ENCODE measurements at regions not wholly inside any gene's neighbourhood (a gene's known extent, or its start where the extent isn't known, plus 50 kb on each side); places are given as distances from the start of the nearest gene placed in this dataset.

DNA sequence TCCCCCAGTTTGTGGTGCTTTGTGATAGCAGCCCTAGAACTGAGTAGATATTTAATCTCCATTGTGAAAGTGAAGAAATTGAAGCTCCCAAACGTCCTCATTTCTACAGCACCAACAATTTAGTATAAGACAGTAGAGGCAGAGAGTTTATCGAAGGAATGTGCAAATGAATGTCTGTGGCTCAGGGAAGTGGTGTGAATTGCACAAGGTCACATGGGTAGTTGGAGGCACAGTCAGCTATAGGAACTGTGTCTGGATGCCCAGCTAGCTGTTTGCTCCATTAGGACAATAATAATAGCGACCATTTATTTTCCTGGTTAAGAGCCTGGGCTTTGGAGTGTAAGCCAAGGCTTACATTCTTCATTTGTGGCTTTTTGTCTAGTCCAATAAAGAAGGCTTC lies 144.4 kb upstream of the USP24 start:
- H3K79me2 ChIP-seq (ENCODE audit: insufficient read depth, low read length): no peaks in the 10 kb centered on the region
- Mint-ChIP-seq H3K4me1 (peaks cover 0 to 2% of the 10 kb centered on the region in 2 experiments; a peak in 2 of 4 replicates), H3K27me3 (ENCODE audit: low read depth) (peaks cover 1% of the 10 kb centered on the region; the same call in 1 of the 2 replicates), H3K4me3 (no peak overlapping the region), H3K27ac (no peak overlapping the region), H3K9me3 (no peaks in the 10 kb centered on the region), H3K36me3 (ENCODE audit: insufficient read depth in 1 of 3, low read depth in 3 of 3) (no peaks in the 10 kb centered on the region)
- no peaks in the 10 kb centered on the region for H3K4me1 ChIP-seq (ENCODE audit: insufficient read depth, low read length)
- H3K27me3 ChIP-seq (ENCODE audit: insufficient read depth, low read length): no peaks in the 10 kb centered on the region
- no peaks in the 10 kb centered on the region for H3K79me1 ChIP-seq (ENCODE audit: insufficient read depth, low read depth, low read length, poor library complexity, severe bottlenecking)
- H3K9ac ChIP-seq (ENCODE audit: extremely low read depth, insufficient read length, low read length): no peak overlapping the region
- H3T11ph ChIP-seq (ENCODE audit: low read length): no peak overlapping the region
- no peak overlapping the region for H2AK5ac ChIP-seq (ENCODE audit: insufficient read length, low read length)
- no peak overlapping the region for H3K23ac ChIP-seq (ENCODE audit: insufficient read length, low read depth, low read length)
- TF ChIP-seq, protein P1, sequence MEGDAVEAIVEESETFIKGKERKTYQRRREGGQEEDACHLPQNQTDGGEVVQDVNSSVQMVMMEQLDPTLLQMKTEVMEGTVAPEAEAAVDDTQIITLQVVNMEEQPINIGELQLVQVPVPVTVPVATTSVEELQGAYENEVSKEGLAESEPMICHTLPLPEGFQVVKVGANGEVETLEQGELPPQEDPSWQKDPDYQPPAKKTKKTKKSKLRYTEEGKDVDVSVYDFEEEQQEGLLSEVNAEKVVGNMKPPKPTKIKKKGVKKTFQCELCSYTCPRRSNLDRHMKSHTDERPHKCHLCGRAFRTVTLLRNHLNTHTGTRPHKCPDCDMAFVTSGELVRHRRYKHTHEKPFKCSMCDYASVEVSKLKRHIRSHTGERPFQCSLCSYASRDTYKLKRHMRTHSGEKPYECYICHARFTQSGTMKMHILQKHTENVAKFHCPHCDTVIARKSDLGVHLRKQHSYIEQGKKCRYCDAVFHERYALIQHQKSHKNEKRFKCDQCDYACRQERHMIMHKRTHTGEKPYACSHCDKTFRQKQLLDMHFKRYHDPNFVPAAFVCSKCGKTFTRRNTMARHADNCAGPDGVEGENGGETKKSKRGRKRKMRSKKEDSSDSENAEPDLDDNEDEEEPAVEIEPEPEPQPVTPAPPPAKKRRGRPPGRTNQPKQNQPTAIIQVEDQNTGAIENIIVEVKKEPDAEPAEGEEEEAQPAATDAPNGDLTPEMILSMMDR (conservative IDR thresholded peaks at IDR 0.05): no peak
- H4K20me1 ChIP-seq (ENCODE audit: control insufficient read depth, insufficient read depth, insufficient read length): no peaks in the 10 kb centered on the region
- H4K91ac ChIP-seq (ENCODE audit: insufficient read length, low read depth, low read length): no peak overlapping the region
- no peak overlapping the region for H4K8ac ChIP-seq (replicated peaks; ENCODE audit: insufficient read length, low read depth, low read length)
- H3K14ac ChIP-seq (ENCODE audit: insufficient read depth, low read length): no peak overlapping the region
- H2BK120ac ChIP-seq (ENCODE audit: low read depth, low read length, poor library complexity, severe bottlenecking): no peak overlapping the region
- H2BK20ac ChIP-seq (ENCODE audit: low read depth, low read length, poor library complexity, severe bottlenecking): no peak overlapping the region
- no peak for DNase-seq
- H2BK15ac ChIP-seq (ENCODE audit: low read depth, low read length): no peak overlapping the region
- no peak overlapping the region for H3K4me2 ChIP-seq (ENCODE audit: insufficient read depth, insufficient read length, low read length)
- H3K4ac ChIP-seq (ENCODE audit: low read depth, low read length): no peak overlapping the region
- no peak overlapping the region for H4K5ac ChIP-seq (ENCODE audit: insufficient read length, low read depth, low read length)
- no peak overlapping the region for H3K18ac ChIP-seq (ENCODE audit: insufficient read length, low read depth, low read length)
- H2AFZ ChIP-seq (ENCODE audit: low read length): no peak overlapping the region
- no peak overlapping the region for H2BK12ac ChIP-seq (ENCODE audit: insufficient read length, low read depth, low read length)
- no peak overlapping the region for H2BK5ac ChIP-seq (ENCODE audit: insufficient read length, low read length)
- H3K23me2 ChIP-seq (ENCODE audit: insufficient read length, low read depth, low read length, poor library complexity, severe bottlenecking): no peaks in the 10 kb centered on the region
- no peak overlapping the region for H3K56ac ChIP-seq (ENCODE audit: insufficient read length, low read depth, low read length)
- H3K27ac ChIP-seq (ENCODE audit: insufficient read length, low read depth, low read length): no peak overlapping the region
- H3K9me3 ChIP-seq (ENCODE audit: control insufficient read depth, low read depth, low read length): no peaks in the 10 kb centered on the region
- WGBS (ENCODE audit: extremely low coverage, insufficient read length, low lambda C conversion rate): no CpG with 5 or more reads among the region's 3 CpGs

All from H9 (cell line).